Transverse colon (tissue), 4 donors: ENCODE measurements at regions not wholly inside any gene's neighbourhood (a gene's known extent, or its start where the extent isn't known, plus 50 kb on each side); places are given as distances from the start of the nearest gene placed in this dataset.

Source experiments
- DNase-seq: peaks from one replicate; pipeline ENCODE4 v3.0.0-alpha.2; 2019
- H3K27ac ChIP-seq, 4 donors: fragments of 200-600 bp; sonication (generic); 2 replicates each; pipeline ENCODE4 v1.5.1; 2016 to 2018; ENCODE audit warnings: inconsistent platforms in 4 of 4
- H3K27me3 ChIP-seq: fragments of 200-600 bp; sonication (generic); 2 replicates; pipeline ENCODE4 v1.5.1; 2017; ENCODE audit warnings: inconsistent platforms
- H3K36me3 ChIP-seq, 4 donors: fragments of 200-600 bp; sonication (generic); 2 replicates each; pipeline ENCODE4 v1.5.1; 2017 to 2019; ENCODE audit warnings: inconsistent platforms in 4 of 4
- H3K4me1 ChIP-seq, 4 donors: fragments of 200-600 bp; sonication (generic); 2 replicates each; pipeline ENCODE4 v1.5.1; 2017 to 2020; ENCODE audit warnings: inconsistent platforms in 4 of 4
- H3K4me3 ChIP-seq, 4 donors: fragments of 200-600 bp; sonication (generic); 1 replicate in 1 of 4; 2 replicates in 3 of 4; pipeline versions ENCODE4 v1.5.1 to v1.6.1; 2017 to 2019; ENCODE audit warnings: inconsistent platforms in 4 of 4
- H3K9me3 ChIP-seq, 2 donors: fragments of 200-600 bp; sonication (generic); 2 replicates each; pipeline ENCODE4 v1.5.1; 2017 to 2019; ENCODE audit warnings: inconsistent platforms in 2 of 2
- CTCF ChIP-seq, 5 experiments: fragments of 200-600 bp in 3 of 5; fragments of 450-650 bp in 2 of 5; sonication (generic) in 3 of 5; IDR thresholded peaks; 1 replicate in 2 of 5; 2 replicates in 3 of 5; pipeline ENCODE4 v1.5.1; 2016 to 2017; ENCODE audit warnings: antibody characterized with exemption in 5 of 5, inconsistent platforms in 3 of 5, mild to moderate bottlenecking in 2 of 5, moderate library complexity in 1 of 5
- EP300 ChIP-seq: sonication (generic); formaldehyde crosslinking; IDR thresholded peaks from one replicate; pipeline ENCODE4 v1.6.1; 2017; ENCODE audit warnings: antibody characterized with exemption, low read depth
- POLR2A ChIP-seq: fragments of 450-650 bp; IDR thresholded peaks from one replicate; pipeline ENCODE4 v1.6.1; 2016; ENCODE audit warnings: antibody characterized with exemption, mild to moderate bottlenecking, moderate library complexity
- POLR2AphosphoS5 ChIP-seq, 3 donors: sonication (generic); formaldehyde crosslinking; IDR thresholded peaks; one replicate each; pipeline ENCODE4 v1.6.1; 2016; ENCODE audit warnings: antibody characterized with exemption in 3 of 3
- WGBS, 2 donors: methylation state at CpG; one replicate each; pipeline ENCODE4 v1.1.5; 2018; ENCODE audit warnings: low coverage in 1 of 2; 5-methylcytosine and 5-hydroxymethylcytosine counted together
- in situ Hi-C, 4 donors: fragments of 200-750 bp; cut with MboI; loops; one replicate each; pipeline versions ENCODE4 v1.15.0 to v1.15.1; 2017; ENCODE audit warnings: low sequenced_read_pairs in 3 of 4, low pct_ligation_motif_present in 1 of 4, low pct_unique_long_range_greater_than_20kb in 1 of 4
- intact Hi-C: fragments of 100-400 bp; cut with DNase I; formaldehyde crosslinking; loops from one replicate; pipeline ENCODE4 v1.15.1; 2023; ENCODE audit warnings: low total_unique reads

DNA sequence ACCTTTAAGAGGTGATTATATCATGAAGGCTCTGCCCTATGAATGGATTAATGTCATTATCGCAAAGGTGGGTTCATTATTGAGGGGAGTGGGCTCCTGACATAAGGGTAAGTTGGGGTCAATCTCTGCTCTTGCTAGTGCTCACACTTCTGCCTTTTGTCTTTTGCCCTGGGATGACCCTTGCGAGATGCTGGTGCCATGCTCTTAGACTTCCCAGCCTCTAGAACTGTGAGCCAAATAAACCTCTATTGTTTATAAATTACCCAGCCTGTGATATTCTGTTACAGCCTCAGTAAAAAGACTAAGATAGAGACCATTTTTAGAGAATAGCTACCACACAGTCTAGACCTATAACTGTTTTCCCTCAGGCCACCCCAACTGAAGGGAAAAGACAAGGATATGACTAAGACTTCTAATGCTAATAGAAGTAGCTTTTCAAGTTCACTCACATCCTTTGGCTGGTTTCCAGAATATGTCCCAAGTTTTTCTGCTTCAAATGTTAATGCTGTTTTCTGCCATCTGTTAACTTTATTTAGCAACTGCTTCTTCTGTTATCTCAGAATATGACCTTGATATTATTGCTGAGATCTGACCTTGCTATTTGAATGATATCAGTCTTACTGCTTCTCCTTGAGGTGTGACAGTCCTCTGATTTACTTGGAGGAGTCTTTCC lies 65.1 kb upstream of the STAM2 start:
- no peaks in the 10 kb centered on the region for H3K27me3 ChIP-seq
- H3K36me3 ChIP-seq = no peaks in the 10 kb centered on the region
- H3K4me1 ChIP-seq = no peaks in the 10 kb centered on the region
- 50 to 59% methylated on average over 2 of the region's 2 CpGs for WGBS, 2 donors
- in situ Hi-C loops = no loop called here
- TF ChIP-seq POLR2AphosphoS5 (IDR thresholded peaks at IDR 0.05) (no peak), POLR2A (no peak), CTCF (IDR thresholded peaks at IDR 0.05) (no peak), EP300 (no peak)
- H3K9me3 ChIP-seq = peaks cover 5 to 8% of the 10 kb centered on the region in 2 donors
- DNase-seq = no peak
- intact Hi-C loops = no loop called here
- no peak overlapping the region for H3K4me3 ChIP-seq
- H3K27ac ChIP-seq = no peak overlapping the region

DNA sequence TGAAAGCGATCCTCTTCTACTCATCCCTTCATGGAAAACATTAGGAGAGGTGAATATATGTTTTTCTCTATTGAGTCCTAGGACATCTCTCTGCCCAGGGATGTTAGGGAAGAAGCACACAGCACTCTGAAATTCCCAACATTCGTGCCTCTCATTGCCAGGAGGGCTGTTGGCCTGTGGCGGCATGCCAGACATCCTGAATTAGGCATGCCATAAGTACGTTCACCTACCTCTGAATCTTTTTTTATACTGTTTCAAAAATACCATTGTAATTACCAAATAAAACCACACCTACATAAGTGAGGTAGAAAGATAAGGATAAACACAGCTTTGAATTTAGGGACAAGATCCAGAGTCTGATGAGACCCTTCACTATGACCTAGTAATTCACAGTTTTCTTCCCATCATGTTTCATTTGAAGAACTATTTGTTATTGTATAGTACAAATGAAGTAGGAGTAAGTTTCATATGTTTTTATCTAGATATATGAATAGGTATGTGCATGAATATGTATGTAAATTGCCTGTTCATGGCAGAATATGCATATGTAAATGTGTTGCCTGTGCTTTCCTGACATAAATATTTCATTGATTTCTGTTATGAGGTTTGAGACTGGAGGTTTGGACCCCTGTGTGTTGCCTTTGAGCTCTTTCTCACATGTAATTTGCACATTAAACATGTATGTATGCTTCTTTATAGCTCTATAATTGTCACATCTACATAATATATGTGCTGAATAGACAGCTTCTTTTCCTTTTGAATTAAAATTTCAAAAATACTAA lies 66.6 kb upstream of the STAM2 start:
- intact Hi-C loops = no loop called here

DNA sequence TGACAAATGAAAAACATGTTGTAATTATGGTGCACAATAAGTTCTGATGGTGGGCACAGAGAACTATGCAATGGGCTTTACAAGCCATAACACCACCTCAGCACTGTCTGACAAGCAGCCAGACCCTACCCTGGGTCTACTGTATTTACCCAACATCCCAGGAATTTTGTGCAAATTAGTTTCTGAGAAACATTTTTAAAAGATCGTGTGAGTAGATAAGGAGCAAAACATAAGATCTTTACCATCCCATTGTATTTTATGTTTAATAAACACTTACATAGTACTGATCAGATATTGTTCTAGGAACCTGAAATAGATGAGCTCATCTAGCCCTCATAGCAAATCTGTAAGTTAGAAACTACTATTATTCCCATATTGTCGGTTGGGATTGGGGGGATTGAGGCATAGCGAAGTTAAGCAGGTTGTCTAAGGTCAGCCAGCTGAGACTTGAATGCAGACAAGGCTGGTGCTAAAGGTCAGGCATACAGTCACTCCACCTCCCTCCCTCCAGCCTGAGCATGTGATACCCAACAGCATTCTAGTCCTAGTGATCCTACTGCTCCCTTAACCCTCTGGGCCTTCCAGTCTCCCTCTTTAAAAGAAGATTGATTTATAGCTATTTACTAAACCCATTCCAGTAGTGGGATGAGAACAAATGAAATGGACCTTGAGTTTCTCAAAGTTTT lies 67.4 kb upstream of the STAM2 start:
- intact Hi-C loops = no loop called here
- Histone ChIP-seq H3K4me3 (no peak overlapping the region), H3K4me1 (no peaks in the 10 kb centered on the region), H3K36me3 (no peaks in the 10 kb centered on the region), H3K9me3 (peaks cover 5 to 8% of the 10 kb centered on the region in 2 donors), H3K27ac (no peak overlapping the region), H3K27me3 (no peaks in the 10 kb centered on the region)
- in situ Hi-C loops = no loop called here
- no peak for DNase-seq
- WGBS, 2 donors = 80 to 81% methylated on average over 1 to 3 of the region's 3 CpGs
- no peak for TF ChIP-seq POLR2A
- TF ChIP-seq CTCF (IDR thresholded peaks at IDR 0.05) = no peak
- no peak for TF ChIP-seq EP300

More for the DNA sequence above, 66.6 kb upstream of the STAM2 start:
- no peak for DNase-seq
- peaks cover 5 to 8% of the 10 kb centered on the region in 2 donors for H3K9me3 ChIP-seq
- H3K27me3 ChIP-seq = no peaks in the 10 kb centered on the region
- WGBS, 2 donors = 65 to 71% methylated on average over 4 of the region's 4 CpGs
- TF ChIP-seq POLR2AphosphoS5 (IDR thresholded peaks at IDR 0.05) = no peak
- no peak for TF ChIP-seq CTCF (IDR thresholded peaks at IDR 0.05)
- TF ChIP-seq POLR2A = no peak
- TF ChIP-seq EP300 = no peak
- H3K4me1 ChIP-seq = no peaks in the 10 kb centered on the region
- in situ Hi-C loops = no loop called here
- no peaks in the 10 kb centered on the region for H3K36me3 ChIP-seq
- no peak overlapping the region for H3K27ac ChIP-seq
- no peak overlapping the region for H3K4me3 ChIP-seq
